IMR-90 (cell line): ENCODE measurements at regions not wholly inside any gene's neighbourhood (a gene's known extent, or its start where the extent isn't known, plus 50 kb on each side); places are given as distances from the start of the nearest gene placed in this dataset.

Source experiments
- ATAC-seq: fragments of 200-7000 bp; cut with Tn5 transposase; 2 replicates; pipeline ENCODE4 v1.9.1; 2020; ENCODE audit warnings: low read depth, mild to moderate bottlenecking, moderate library complexity
- BruUV-seq: library from RNA; stranded (reverse); fragments of 400-500 nt; replicated peaks from 2 replicates; lab custom pipeline; 2021; lab: Mats Ljungman, UMichigan
- CTCF ChIA-PET: fragments of 300-600 bp; formaldehyde crosslinking; extraction: SDS; loops from one replicate; lab custom pipeline; 2021; ENCODE audit warnings: antibody characterized with exemption; lab: Yijun Ruan, JAX
- POLR2A ChIA-PET: fragments of 300-600 bp; sonication (Branson Sonifier 250); formaldehyde crosslinking; loops from one replicate; lab custom pipeline; 2022; ENCODE audit warnings: antibody characterized with exemption; ENCODE audit not compliant: unreplicated experiment; lab: Charles Lee
- DNase-seq: peaks from one replicate; pipeline ENCODE4 v3.0.0; 2013
- H2AFZ ChIP-seq: replicated peaks from 2 replicates; pipeline ENCODE3; 2013; ENCODE audit warnings: low read length, mild to moderate bottlenecking; ENCODE audit not compliant: poor library complexity
- H2AK5ac ChIP-seq: 2 replicates; pipeline ENCODE4 v1.6.1; 2013; ENCODE audit warnings: low read depth, low read length, inconsistent platforms
- H2AK9ac ChIP-seq: replicated peaks from 2 replicates; pipeline ENCODE3; 2013; ENCODE audit warnings: mild to moderate bottlenecking, low read depth, low read length, moderate library complexity; ENCODE audit not compliant: poor library complexity
- H2BK120ac ChIP-seq: 2 replicates; pipeline ENCODE4 v1.6.1; 2013; ENCODE audit warnings: low read depth, low read length, inconsistent platforms
- H2BK15ac ChIP-seq: 3 replicates; pipeline ENCODE4 v1.6.1; 2013; ENCODE audit warnings: low read depth, low read length, inconsistent platforms
- H2BK20ac ChIP-seq: 2 replicates; pipeline ENCODE4 v1.6.1; 2013; ENCODE audit warnings: low read depth, mild to moderate bottlenecking, inconsistent platforms, low read length, moderate library complexity
- H2BK5ac ChIP-seq: 2 replicates; pipeline ENCODE4 v1.6.1; 2013; ENCODE audit warnings: mild to moderate bottlenecking, low read depth, low read length, inconsistent platforms; ENCODE audit not compliant: poor library complexity, severe bottlenecking
- H3K14ac ChIP-seq: replicated peaks from 2 replicates; pipeline ENCODE4 v1.6.1; 2013; ENCODE audit warnings: low read depth, low read length, inconsistent platforms
- H3K18ac ChIP-seq: 2 replicates; pipeline ENCODE4 v1.6.1; 2013; ENCODE audit warnings: low read depth, low read length, control low read depth
- H3K23ac ChIP-seq: 2 replicates; pipeline ENCODE4 v1.6.1; 2013; ENCODE audit warnings: low read depth, low read length, inconsistent platforms
- H3K27ac ChIP-seq: 2 replicates; pipeline ENCODE4 v1.5.1; 2013; ENCODE audit warnings: mild to moderate bottlenecking, control low read depth, low read length; ENCODE audit not compliant: insufficient read depth
- H3K27me3 ChIP-seq: 2 replicates; pipeline ENCODE4 v1.6.1; 2013; ENCODE audit warnings: low read length; ENCODE audit not compliant: control insufficient read depth, insufficient read depth
- H3K36me3 ChIP-seq: 2 replicates; pipeline ENCODE4 v1.6.1; 2013; ENCODE audit warnings: low read length, mixed read lengths; ENCODE audit not compliant: control insufficient read depth, insufficient read depth
- H3K4ac ChIP-seq: 2 replicates; pipeline ENCODE4 v1.6.1; 2013; ENCODE audit warnings: low read depth, low read length, inconsistent platforms
- H3K4me1 ChIP-seq: 2 replicates; pipeline ENCODE4 v1.6.1; 2013; ENCODE audit warnings: low read length, mixed read lengths; ENCODE audit not compliant: control insufficient read depth, insufficient read depth
- H3K4me2 ChIP-seq: 2 replicates; pipeline ENCODE4 v1.6.1; 2013; ENCODE audit warnings: low read depth, mild to moderate bottlenecking, control low read depth, low read length, moderate library complexity
- H3K4me3 ChIP-seq: 2 replicates; pipeline ENCODE4 v1.5.1; 2013; ENCODE audit warnings: low read depth, mild to moderate bottlenecking, control low read depth, low read length, moderate library complexity; ENCODE audit not compliant: insufficient read depth
- H3K56ac ChIP-seq: 2 replicates; pipeline ENCODE4 v1.6.1; 2013; ENCODE audit warnings: low read length, inconsistent platforms; ENCODE audit not compliant: insufficient read depth; ENCODE audit errors: extremely low read depth
- H3K79me1 ChIP-seq, 2 experiments: 2 replicates each; pipeline ENCODE4 v1.6.1; 2013; ENCODE audit warnings: low read length in 2 of 2, inconsistent platforms in 1 of 2, low read depth in 1 of 2
- H3K9ac ChIP-seq: 2 replicates; pipeline ENCODE4 v1.6.1; 2013; ENCODE audit warnings: low read depth, low read length, control low read depth
- H3K9me1 ChIP-seq: 2 replicates; pipeline ENCODE4 v1.6.1; 2013; ENCODE audit warnings: low read length, inconsistent platforms; ENCODE audit not compliant: insufficient read depth
- H3K9me3 ChIP-seq: 2 replicates; pipeline ENCODE4 v1.6.1; 2013; ENCODE audit warnings: low read length; ENCODE audit not compliant: control insufficient read depth, insufficient read depth
- H4K20me1 ChIP-seq: 2 replicates; pipeline ENCODE4 v1.6.1; 2013; ENCODE audit warnings: low read length, inconsistent platforms; ENCODE audit not compliant: insufficient read depth
- H4K5ac ChIP-seq: 2 replicates; pipeline ENCODE4 v1.6.1; 2013; ENCODE audit warnings: mild to moderate bottlenecking, low read depth, low read length, control low read depth
- H4K8ac ChIP-seq, 2 experiments: 2 replicates each; pipeline ENCODE4 v1.6.1; 2013; ENCODE audit warnings: low read depth in 2 of 2, low read length in 2 of 2, control low read depth in 1 of 2, inconsistent platforms in 1 of 2
- H4K91ac ChIP-seq: 2 replicates; pipeline ENCODE4 v1.6.1; 2013; ENCODE audit warnings: low read depth, low read length, inconsistent platforms; ENCODE audit not compliant: insufficient read depth
- ELK1 ChIP-seq: fragments of 150-350 bp; IDR thresholded peaks from 2 replicates; pipeline ENCODE4 v1.6.1; 2016; ENCODE audit warnings: low read depth, mild to moderate bottlenecking, low read length, moderate library complexity, borderline replicate concordance
- MAZ ChIP-seq: IDR thresholded peaks from 2 replicates; pipeline ENCODE4 v1.6.1; 2012; ENCODE audit warnings: low read depth, mild to moderate bottlenecking, low read length, improper control_type of control experiment, moderate library complexity, borderline replicate concordance
- MXI1 ChIP-seq: IDR thresholded peaks from 2 replicates; pipeline ENCODE4 v1.6.1; 2012; ENCODE audit warnings: low read depth, mild to moderate bottlenecking, low read length, moderate library complexity, borderline replicate concordance
- dilution Hi-C: fragments of 300-500 bp; cut with HindIII; formaldehyde crosslinking; loops from one replicate; pipeline ENCODE4 v1.14.3; 2018; ENCODE audit warnings: low sequenced_read_pairs; ENCODE audit not compliant: unreplicated experiment
- in situ Hi-C: fragments of 300-500 bp; cut with MboI; formaldehyde crosslinking; loops from 3 replicates; pipeline ENCODE4 v1.14.3; 2019; ENCODE audit warnings: low sequenced_read_pairs, inconsistent platforms, mixed read lengths
- intact Hi-C: fragments of 100-400 bp; cut with micrococcal nuclease; formaldehyde crosslinking; loops from 2 replicates; pipeline ENCODE4 v1.10.0; 2022

GRCh38 chr12:67052981-67053380, 216.2 kb upstream of the CAND1 start:
- H3K56ac ChIP-seq, result no peak overlapping the region
- H2BK5ac ChIP-seq, result no peak overlapping the region
- ChIA-PET POLR2A (no interaction called here), CTCF (no interaction called here)
- no peak overlapping the region for H2AFZ ChIP-seq
- H2AK9ac ChIP-seq, result no peak overlapping the region
- H4K91ac ChIP-seq, result no peak overlapping the region
- DNase-seq (no peak), ATAC-seq (no peak)
- H2BK20ac ChIP-seq, result no peak overlapping the region
- no TSS peak for BruUV-seq
- H3K18ac ChIP-seq, result no peak overlapping the region
- no peaks in the 10 kb centered on the region for H3K27me3 ChIP-seq
- H3K14ac ChIP-seq, result no peak overlapping the region
- no peak overlapping the region for H3K27ac ChIP-seq
- H2BK120ac ChIP-seq, result no peak overlapping the region
- H3K9me1 ChIP-seq, result no peaks in the 10 kb centered on the region
- no peak overlapping the region for H3K4me2 ChIP-seq
- H3K9me3 ChIP-seq, result no peaks in the 10 kb centered on the region
- H3K4me3 ChIP-seq, result no peak overlapping the region
- intact Hi-C loops (no loop called here), dilution Hi-C loops (no loop called here), in situ Hi-C loops (no loop called here)
- no peaks in the 10 kb centered on the region for H4K20me1 ChIP-seq
- H3K79me1 ChIP-seq, result no peaks in the 10 kb centered on the region
- no peaks in the 10 kb centered on the region for H3K36me3 ChIP-seq
- TF ChIP-seq MXI1 (no peak), MAZ (no peak), ELK1 (no peak)
- no peak overlapping the region for H3K9ac ChIP-seq
- H3K4ac ChIP-seq, result no peak overlapping the region
- H4K5ac ChIP-seq, result no peak overlapping the region
- H2BK15ac ChIP-seq, result no peak overlapping the region
- H2AK5ac ChIP-seq, result no peak overlapping the region
- no peak overlapping the region for H3K23ac ChIP-seq
- H3K4me1 ChIP-seq, result no peaks in the 10 kb centered on the region
- no peak overlapping the region for H4K8ac ChIP-seq
